Stimulated activated naive B cell treated with anti-CD40 and anti-IgM and Interleukin-4, amounts not matched to agents 10 μg/mL and 1 μg/mL and 100 μg/mL, for 72 hours (primary cell): ENCODE measurements at regions not wholly inside any gene's neighbourhood (a gene's known extent, or its start where the extent isn't known, plus 50 kb on each side); places are given as distances from the start of the nearest gene placed in this dataset.
"Not testable (repeated sequence)": the region's sequence is repeated elsewhere in the genome, so short reads cannot be mapped to it uniquely, and the experiment has no call there.

ENCODE experiments used
- ATAC-seq, 2 donors: fragments of 150-1000 bp; cut with Tn5 transposase; replicated peaks; 2 replicates each; pipeline ENCODE4 v1.10.0; 2021; ENCODE audit warnings: moderate library complexity in 1 of 2
- DNase-seq: peaks from one replicate; pipeline ENCODE4 v3.0.0; 2021
- H3K27ac Mint-ChIP-seq: one replicate; pipeline ENCODE4 v1.8.0; 2022; ENCODE audit warnings: mild to moderate bottlenecking, mixed read lengths
- H3K27me3 Mint-ChIP-seq, 2 donors: one replicate each; pipeline ENCODE4 v1.8.0; 2022; ENCODE audit warnings: mixed read lengths in 2 of 2
- H3K36me3 Mint-ChIP-seq, 2 donors: one replicate each; pipeline ENCODE4 v1.8.0; 2022; ENCODE audit warnings: mixed read lengths in 2 of 2, mild to moderate bottlenecking in 1 of 2
- H3K4me1 Mint-ChIP-seq, 2 donors: one replicate each; pipeline ENCODE4 v1.8.0; 2022; ENCODE audit warnings: mixed read lengths in 2 of 2, mild to moderate bottlenecking in 1 of 2
- H3K4me3 Mint-ChIP-seq, 2 donors: one replicate each; pipeline ENCODE4 v1.8.0; 2022; ENCODE audit warnings: mild to moderate bottlenecking in 2 of 2, mixed read lengths in 2 of 2, moderate library complexity in 1 of 2
- H3K9me3 Mint-ChIP-seq, 2 donors: one replicate each; pipeline ENCODE4 v1.8.0; 2022; ENCODE audit warnings: mixed read lengths in 2 of 2, mild to moderate bottlenecking in 1 of 2

DNA sequence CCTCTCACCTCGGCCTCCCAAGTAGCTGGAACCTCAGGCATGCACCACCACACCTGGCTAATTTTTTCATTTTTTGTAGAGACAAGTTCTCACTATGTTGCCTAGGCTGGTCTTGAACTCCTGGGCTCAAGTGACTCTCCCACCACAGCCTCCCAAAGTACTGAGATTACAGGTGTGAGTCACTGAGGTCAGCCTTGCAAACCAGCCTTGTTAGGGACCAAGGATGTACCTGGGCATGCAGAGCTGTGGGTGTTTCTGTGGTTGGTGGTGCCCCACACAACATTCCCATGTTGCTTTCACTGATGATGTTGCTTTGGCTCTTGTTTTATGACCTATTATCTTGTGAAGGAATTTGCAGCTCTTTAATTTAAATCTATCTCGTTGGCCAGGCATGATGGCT lies 54.8 kb downstream of the OTUD1 start:
- no peak overlapping the region for H3K27ac Mint-ChIP-seq
- H3K36me3 Mint-ChIP-seq = peaks cover 3 to 5% of the 10 kb centered on the region in 2 donors
- DNase-seq (no peak), ATAC-seq (no peak)
- H3K27me3 Mint-ChIP-seq = peaks cover 4 to 6% of the 10 kb centered on the region in 2 donors
- no peak overlapping the region for H3K4me3 Mint-ChIP-seq
- peaks cover 0 to 12% of the 10 kb centered on the region in 2 donors for H3K4me1 Mint-ChIP-seq
- peaks cover 0 to 2% of the 10 kb centered on the region in 2 donors for H3K9me3 Mint-ChIP-seq

DNA sequence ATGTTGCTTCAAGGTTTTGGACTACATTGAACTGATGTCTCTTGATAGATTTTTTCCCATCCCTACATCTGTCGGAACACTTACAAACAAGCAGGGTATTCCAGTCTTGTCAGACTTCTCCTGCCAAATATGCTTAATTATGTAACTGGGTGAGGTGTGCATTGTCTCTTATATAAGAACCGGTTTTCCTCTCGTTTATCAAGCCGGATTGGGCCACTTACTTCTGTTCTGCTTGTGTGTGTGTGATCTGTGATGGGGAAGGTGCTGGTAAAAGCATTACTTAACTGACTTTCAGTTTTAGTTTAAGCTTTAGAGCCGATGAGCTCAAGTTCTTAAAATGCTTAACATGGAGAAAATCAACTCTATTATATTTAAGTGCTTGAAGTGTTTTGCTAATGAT lies 57.9 kb downstream of the OTUD1 start:
- ATAC-seq (no peak), DNase-seq (no peak)
- no peaks in the 10 kb centered on the region for H3K9me3 Mint-ChIP-seq
- H3K4me3 Mint-ChIP-seq = no peak overlapping the region
- no peak overlapping the region for H3K27ac Mint-ChIP-seq
- H3K27me3 Mint-ChIP-seq = peaks cover 1 to 6% of the 10 kb centered on the region in 2 donors
- no peaks in the 10 kb centered on the region for H3K36me3 Mint-ChIP-seq
- H3K4me1 Mint-ChIP-seq = peaks cover 2 to 9% of the 10 kb centered on the region in 2 donors

DNA sequence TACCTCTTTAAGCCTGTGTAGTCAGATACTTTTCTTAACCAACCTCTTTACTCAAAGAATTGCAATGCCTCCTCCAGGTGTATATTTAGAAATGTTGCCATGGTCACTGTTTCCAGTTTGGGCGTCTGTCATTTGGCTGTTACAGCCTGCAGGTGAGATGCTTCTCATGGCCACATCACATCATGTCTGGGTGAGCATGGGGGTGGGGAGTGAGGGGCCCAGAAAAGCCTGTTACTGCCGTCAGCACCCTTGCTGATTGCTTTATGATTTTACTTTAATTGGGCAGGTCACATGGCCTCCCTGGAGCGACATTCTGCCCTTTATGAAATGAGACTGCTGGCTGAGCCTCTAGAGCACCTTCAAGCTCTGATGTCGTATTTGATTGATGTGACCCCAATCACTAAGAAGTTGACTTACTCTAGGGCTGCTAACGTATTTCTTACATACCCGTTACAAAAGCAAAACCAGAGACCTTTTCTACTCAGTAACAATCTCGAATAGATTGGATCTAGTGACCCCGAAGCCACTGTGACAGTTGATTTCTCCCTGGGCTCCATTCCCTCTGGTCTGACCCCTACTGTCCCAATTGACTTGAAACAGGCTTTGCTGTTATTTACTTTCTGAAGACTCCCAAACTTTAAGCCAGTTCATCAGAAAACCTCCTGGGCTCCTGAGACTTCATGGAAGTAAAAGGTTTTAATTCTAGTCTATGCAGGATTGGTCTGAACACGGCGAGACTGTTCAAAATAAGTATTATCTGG lies 60.7 kb downstream of the OTUD1 start:
- peaks cover 2 to 9% of the 10 kb centered on the region in 2 donors for H3K4me1 Mint-ChIP-seq
- H3K4me3 Mint-ChIP-seq = no peak overlapping the region
- DNase-seq = no peak
- H3K9me3 Mint-ChIP-seq = no peaks in the 10 kb centered on the region
- H3K36me3 Mint-ChIP-seq = no peaks in the 10 kb centered on the region
- no peak for ATAC-seq
- peaks cover 0 to 6% of the 10 kb centered on the region in 2 donors for H3K27me3 Mint-ChIP-seq
- H3K27ac Mint-ChIP-seq = no peak overlapping the region

DNA sequence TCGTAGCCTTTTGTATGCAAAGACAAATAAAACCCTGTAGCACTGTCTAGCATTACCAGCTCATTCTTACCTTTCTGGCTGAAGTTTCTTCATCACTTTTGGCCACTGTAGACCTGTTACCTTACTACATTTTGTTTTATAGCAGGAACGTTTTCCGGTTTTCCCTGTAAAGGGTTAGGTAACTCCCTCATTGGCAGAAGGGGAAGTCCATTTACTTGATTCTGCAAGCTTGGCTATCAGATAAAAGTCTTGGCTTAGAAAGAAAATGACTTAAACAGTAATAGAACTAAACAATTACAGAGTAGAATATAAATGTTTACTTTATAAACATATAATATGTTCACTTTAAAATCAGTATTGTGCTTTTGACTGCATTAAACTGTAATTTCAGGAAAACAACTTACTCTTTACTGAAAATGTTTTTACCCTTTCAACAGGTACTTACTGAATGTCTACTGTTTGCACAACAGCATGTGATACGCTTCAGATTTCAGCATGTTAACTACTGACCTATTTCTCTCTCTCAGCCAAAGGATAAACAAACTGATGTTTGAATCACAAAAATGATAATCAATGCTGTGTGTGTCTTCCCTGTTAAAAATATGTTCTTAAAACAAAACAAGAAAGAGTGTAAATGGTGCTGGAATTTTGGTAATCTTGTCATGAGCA lies 67.1 kb downstream of the OTUD1 start:
- H3K27ac Mint-ChIP-seq = no peak overlapping the region
- no peaks in the 10 kb centered on the region for H3K4me1 Mint-ChIP-seq
- peaks cover 1 to 5% of the 10 kb centered on the region in 2 donors for H3K36me3 Mint-ChIP-seq
- H3K4me3 Mint-ChIP-seq = no peak overlapping the region
- peaks cover 4% of the 10 kb centered on the region in 2 donors for H3K27me3 Mint-ChIP-seq
- DNase-seq = no peak
- no peak for ATAC-seq
- peaks cover 0 to 4% of the 10 kb centered on the region in 2 donors for H3K9me3 Mint-ChIP-seq

DNA sequence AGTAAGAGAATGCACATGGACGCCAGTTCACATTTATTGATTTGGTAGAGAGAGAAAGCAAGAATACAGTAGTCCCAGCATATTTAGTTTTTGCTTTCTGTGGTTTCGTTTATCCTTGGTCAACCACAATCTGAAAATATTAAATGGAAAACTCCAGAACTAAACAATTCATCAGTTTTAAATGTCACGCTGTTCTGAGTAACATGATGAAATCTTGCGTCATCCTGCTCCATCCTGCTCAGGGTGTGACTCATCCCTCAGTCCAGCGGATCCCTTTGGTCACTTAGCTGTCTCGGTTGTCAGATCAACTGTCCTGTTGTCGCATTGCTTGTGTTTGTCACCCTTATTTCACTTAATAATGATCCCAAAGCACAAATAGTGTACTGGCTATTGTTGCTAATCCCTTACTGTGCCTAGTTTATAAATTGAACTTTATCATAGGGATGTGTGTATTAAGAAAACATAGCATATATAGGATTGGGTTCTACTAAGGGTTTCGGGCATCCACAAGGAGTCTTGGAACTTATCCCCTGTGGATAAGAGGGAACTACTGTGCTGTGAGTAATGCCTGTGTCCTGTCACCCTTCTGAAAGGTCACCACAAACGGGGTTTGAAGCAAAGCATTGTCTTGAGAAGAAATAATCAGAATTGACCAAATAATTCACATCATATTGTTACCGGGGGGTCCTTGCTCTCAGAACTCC lies 73.6 kb downstream of the OTUD1 start:
- peaks cover 1 to 5% of the 10 kb centered on the region in 2 donors for H3K36me3 Mint-ChIP-seq
- H3K4me1 Mint-ChIP-seq = peaks cover 0 to 2% of the 10 kb centered on the region in 2 donors
- H3K4me3 Mint-ChIP-seq = no peak overlapping the region
- DNase-seq = no peak
- ATAC-seq = no peak
- no peak overlapping the region for H3K27ac Mint-ChIP-seq
- peaks cover 2 to 4% of the 10 kb centered on the region in 2 donors for H3K9me3 Mint-ChIP-seq
- peaks cover 13 to 21% of the 10 kb centered on the region in 2 donors for H3K27me3 Mint-ChIP-seq

DNA sequence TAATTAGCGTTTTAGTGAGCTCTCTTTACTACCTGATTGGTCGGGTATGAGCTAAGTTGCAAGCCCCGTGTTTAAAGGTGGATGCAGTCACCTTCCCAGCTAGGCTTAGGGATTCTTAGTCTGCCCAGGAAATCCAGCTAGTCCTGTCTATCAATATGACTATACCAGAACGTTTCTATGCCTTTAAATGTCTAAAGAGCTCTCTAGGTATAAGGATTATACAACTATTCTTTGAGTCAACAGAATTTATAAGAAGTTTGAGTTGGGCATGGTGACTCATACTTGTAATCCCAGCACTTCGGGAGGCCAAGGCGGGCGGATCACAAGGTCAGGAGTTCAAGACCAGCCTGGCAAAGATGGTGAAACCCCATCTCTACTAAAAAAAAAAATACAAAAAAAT lies 74.7 kb downstream of the OTUD1 start:
- H3K27ac Mint-ChIP-seq, H3K36me3 Mint-ChIP-seq, DNase-seq, ATAC-seq, H3K9me3 Mint-ChIP-seq, H3K4me1 Mint-ChIP-seq, H3K4me3 Mint-ChIP-seq: not testable (repeated sequence)
- peaks cover 16 to 24% of the 10 kb centered on the region in 2 donors for H3K27me3 Mint-ChIP-seq

DNA sequence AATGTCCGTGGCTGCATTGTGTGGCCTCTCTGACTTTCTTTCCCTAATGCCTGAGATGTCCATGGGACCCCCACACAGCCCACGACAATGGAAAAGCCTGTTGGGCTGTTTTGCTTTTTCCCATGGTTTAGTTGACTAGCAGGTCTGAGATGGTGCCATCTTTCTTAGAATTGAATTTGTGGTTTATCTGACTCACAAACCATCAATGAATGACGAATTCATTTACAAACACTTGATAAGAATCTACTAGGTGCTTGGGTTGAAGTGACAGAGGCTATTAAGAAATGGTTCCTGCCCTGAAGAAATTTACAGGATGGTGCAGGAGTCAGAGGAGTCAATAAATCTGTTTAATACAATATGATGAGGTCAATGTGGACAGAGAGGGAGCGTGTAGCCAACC lies 75.4 kb downstream of the OTUD1 start:
- DNase-seq = no peak
- Mint-ChIP-seq H3K36me3 (peaks cover under 1 to 5% of the 10 kb centered on the region in 2 donors), H3K4me1 (peaks cover 0 to 3% of the 10 kb centered on the region in 2 donors), H3K27me3 (peaks cover 20 to 25% of the 10 kb centered on the region in 2 donors), H3K9me3 (peaks cover 4% of the 10 kb centered on the region in 2 donors), H3K27ac (no peak overlapping the region), H3K4me3 (no peak overlapping the region)
- ATAC-seq = no peak

DNA sequence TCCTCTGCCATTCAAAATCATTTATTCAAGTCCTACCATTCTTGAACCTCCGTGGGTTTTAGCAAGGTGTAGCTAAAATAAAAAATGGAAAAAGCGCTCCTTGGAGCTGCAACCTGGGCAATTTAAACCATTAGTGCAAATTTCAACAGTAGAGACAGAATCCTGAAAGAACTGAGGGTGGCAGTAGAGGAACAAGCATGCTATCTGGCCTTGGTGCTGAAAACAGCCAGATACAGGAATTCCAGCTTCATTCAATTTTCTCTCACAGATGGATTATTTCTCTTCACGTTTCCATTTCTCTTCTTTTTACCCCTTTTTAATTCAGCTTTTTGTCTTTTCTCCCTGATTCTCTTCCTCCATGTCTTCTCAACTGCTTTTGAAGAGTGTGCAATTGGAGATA lies 77.7 kb downstream of the OTUD1 start:
- H3K4me1 Mint-ChIP-seq = peaks cover 12 to 16% of the 10 kb centered on the region in 2 donors
- no peak for DNase-seq
- no peak overlapping the region for H3K4me3 Mint-ChIP-seq
- ATAC-seq = no peak
- H3K9me3 Mint-ChIP-seq = peaks cover 0 to 4% of the 10 kb centered on the region in 2 donors
- peaks cover 0 to 2% of the 10 kb centered on the region in 2 donors for H3K36me3 Mint-ChIP-seq
- H3K27ac Mint-ChIP-seq = no peak overlapping the region
- H3K27me3 Mint-ChIP-seq = peaks cover 16 to 25% of the 10 kb centered on the region in 2 donors

DNA sequence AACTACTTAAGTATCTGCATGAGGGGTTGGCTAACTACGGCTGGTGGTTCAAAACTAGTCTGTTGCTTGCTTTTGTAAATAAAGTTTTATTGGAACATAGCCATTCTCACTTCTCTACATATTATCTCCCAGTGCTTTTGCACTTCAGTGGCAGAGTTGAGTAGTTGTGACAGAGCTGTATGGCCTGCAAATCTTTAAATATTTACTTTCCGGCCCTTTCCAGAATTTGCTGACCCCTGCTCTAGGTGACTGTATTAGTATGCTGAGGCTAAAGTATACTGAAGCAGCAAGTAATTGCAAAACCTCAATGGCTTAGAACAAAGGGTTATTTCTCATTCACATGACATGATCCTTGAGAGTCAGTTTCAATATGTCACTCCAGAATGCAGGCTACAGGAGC lies 78.3 kb downstream of the OTUD1 start:
- ATAC-seq (no peak), DNase-seq (no peak)
- Mint-ChIP-seq H3K27ac (no peak overlapping the region), H3K9me3 (peaks cover 0 to 2% of the 10 kb centered on the region in 2 donors), H3K36me3 (peaks cover 0 to 2% of the 10 kb centered on the region in 2 donors), H3K27me3 (peaks cover 16 to 25% of the 10 kb centered on the region in 2 donors), H3K4me1 (peaks cover 16 to 22% of the 10 kb centered on the region in 2 donors), H3K4me3 (no peak overlapping the region)

DNA sequence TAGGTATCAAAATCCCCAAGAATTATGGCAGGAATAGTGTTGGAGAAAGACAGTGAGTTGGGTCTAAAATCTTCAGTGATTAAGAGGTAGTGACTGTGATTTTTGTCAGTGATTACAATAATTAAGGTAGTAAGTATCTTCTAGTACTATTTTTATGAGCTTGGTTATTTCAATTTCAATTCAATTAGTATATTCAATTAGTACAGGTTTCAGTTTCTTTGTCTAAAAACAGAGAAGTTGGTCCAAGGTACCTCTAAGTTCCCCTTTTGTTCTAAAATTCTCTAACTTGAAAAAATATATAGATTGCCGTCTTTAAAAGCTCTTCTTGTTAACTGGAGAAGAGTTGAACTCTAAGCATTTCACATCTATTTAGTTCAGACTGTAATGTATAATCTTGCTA lies 82.9 kb downstream of the OTUD1 start:
- ATAC-seq (peak; percentile 52 to 58), DNase-seq (no peak)
- peaks cover 25 to 37% of the 10 kb centered on the region in 2 donors for H3K4me1 Mint-ChIP-seq
- peaks cover 7% of the 10 kb centered on the region in 2 donors for H3K27me3 Mint-ChIP-seq
- H3K36me3 Mint-ChIP-seq = peaks cover 0 to 2% of the 10 kb centered on the region in 2 donors
- peaks cover 0 to 2% of the 10 kb centered on the region in 2 donors for H3K9me3 Mint-ChIP-seq
- H3K4me3 Mint-ChIP-seq = peak overlapping the region; percentile 29 to 30
- H3K27ac Mint-ChIP-seq = no peak overlapping the region

DNA sequence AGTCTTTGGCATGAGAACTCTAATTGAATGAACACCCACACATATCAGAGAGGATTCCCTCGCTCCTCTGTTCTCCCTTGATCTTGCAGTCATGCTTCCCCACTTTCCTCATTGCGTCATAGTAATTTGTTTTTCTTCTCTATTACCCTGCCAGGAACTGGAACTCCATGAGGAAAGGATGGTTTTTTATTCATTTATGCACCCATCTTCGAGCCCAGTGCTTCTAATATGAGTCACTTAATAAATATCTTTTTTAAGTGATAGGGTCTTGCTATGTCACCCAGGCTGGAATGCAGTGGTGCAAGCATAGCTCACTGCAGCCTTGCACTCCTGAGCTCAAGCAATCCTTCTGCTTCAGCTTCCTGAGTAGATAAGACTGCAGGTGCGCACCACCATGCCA lies 83.5 kb downstream of the OTUD1 start:
- H3K9me3 Mint-ChIP-seq = peaks cover 0 to 2% of the 10 kb centered on the region in 2 donors
- no peak overlapping the region for H3K27ac Mint-ChIP-seq
- peaks cover 0 to 2% of the 10 kb centered on the region in 2 donors for H3K36me3 Mint-ChIP-seq
- DNase-seq = no peak
- peaks cover 25 to 37% of the 10 kb centered on the region in 2 donors for H3K4me1 Mint-ChIP-seq
- H3K27me3 Mint-ChIP-seq = peaks cover 7% of the 10 kb centered on the region in 2 donors
- no peak for ATAC-seq
- H3K4me3 Mint-ChIP-seq = no peak overlapping the region

DNA sequence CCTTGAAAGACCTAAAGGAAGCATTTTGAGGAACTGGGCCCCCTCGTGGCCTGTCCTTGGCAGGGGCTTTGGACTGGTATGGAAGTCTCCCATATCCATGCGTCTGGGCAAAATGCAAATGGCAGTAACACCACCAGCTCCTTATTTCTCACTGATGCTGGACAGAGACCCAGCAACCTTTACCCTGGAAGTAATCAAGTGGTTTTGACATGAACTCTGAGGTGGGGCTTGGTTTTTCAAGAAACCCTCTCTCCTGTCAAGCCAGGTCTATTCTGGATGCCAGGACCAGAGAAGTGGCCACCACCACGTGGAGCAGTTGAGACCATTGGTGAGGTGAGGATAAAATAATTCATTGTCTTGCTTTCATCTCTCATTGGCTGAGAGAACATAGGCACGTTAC lies 84.4 kb downstream of the OTUD1 start:
- no peak for DNase-seq
- no peak overlapping the region for H3K27ac Mint-ChIP-seq
- H3K4me1 Mint-ChIP-seq = peaks cover 25 to 37% of the 10 kb centered on the region in 2 donors
- no peak for ATAC-seq
- H3K9me3 Mint-ChIP-seq = peaks cover 0 to 2% of the 10 kb centered on the region in 2 donors
- peaks cover 0 to 2% of the 10 kb centered on the region in 2 donors for H3K36me3 Mint-ChIP-seq
- H3K4me3 Mint-ChIP-seq = no peak overlapping the region
- H3K27me3 Mint-ChIP-seq = peaks cover 7 to 11% of the 10 kb centered on the region in 2 donors

DNA sequence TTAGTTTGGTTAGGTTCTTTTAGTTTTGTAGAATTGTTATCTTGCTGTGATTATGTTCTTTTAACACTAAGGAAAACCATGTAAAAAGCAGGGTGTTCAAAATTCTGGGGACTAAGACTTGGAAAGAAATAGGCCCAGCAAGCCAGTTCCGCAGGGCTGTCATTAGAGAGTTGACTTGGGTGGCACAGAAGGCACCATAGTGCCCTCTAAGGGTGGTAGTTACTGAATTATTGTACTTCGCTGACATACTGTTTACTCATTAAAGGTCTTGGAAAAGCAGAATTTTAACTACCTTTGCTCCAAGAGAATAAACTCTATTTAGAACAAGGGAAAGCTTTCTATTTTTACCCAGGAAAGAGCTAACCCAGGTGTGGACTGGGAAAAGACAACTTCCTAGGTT lies 86.5 kb downstream of the OTUD1 start:
- H3K9me3 Mint-ChIP-seq = no peaks in the 10 kb centered on the region
- peak; percentile 15 for DNase-seq
- peaks cover 21 to 32% of the 10 kb centered on the region in 2 donors for H3K4me1 Mint-ChIP-seq
- H3K27ac Mint-ChIP-seq = peak overlapping the region; percentile 90
- peak; percentile 82 to 89 for ATAC-seq
- H3K4me3 Mint-ChIP-seq = no peak overlapping the region
- H3K27me3 Mint-ChIP-seq = peaks cover 0 to 4% of the 10 kb centered on the region in 2 donors
- no peaks in the 10 kb centered on the region for H3K36me3 Mint-ChIP-seq

DNA sequence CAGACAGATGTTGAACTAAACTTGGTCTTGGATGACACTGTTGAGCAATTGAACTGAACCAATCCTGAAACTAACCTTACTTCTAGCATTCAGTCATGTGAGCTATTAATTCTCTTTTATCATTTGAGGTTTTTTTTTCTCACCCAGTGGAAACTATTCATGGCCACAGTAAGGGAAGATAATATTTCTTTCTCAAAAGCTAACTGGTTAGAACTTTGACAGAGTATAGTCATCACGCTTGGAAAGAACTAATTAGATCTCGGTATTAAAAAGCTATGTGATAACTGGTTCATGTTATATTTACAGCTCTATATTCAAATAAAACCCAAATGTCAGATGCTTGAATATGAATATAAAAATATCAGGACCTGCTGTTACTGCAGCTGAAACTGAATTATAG lies 89.5 kb downstream of the OTUD1 start:
- DNase-seq (no peak), ATAC-seq (no peak)
- H3K27me3 Mint-ChIP-seq = peaks cover 9 to 10% of the 10 kb centered on the region in 2 donors
- H3K27ac Mint-ChIP-seq = no peak overlapping the region
- peaks cover 8 to 10% of the 10 kb centered on the region in 2 donors for H3K4me1 Mint-ChIP-seq
- no peak overlapping the region for H3K4me3 Mint-ChIP-seq
- no peaks in the 10 kb centered on the region for H3K9me3 Mint-ChIP-seq
- no peaks in the 10 kb centered on the region for H3K36me3 Mint-ChIP-seq
